ENCODE measurements at regions not wholly inside any gene's neighbourhood (a gene's known extent, or its start where the extent isn't known, plus 50 kb on each side); places are given as distances from the start of the nearest gene placed in this dataset.

GRCh38 chr2:180077295-180077906, 70.3 kb upstream of the CWC22 start:
- no peaks in the 10 kb centered on the region for H3K36me3 ChIP-seq (ENCODE audit: control insufficient read depth in 2 of 2, insufficient read depth in 1 of 2, low read length in 2 of 2)
- H3K4me1 ChIP-seq (ENCODE audit: control insufficient read depth, insufficient read depth, low read length) = no peaks in the 10 kb centered on the region
- no peaks in the 10 kb centered on the region for H3K9me3 ChIP-seq (ENCODE audit: control insufficient read depth, insufficient read depth, low read depth, low read length)
- no peak overlapping the region for H3K4me3 ChIP-seq (ENCODE audit: low read depth, low read length)
- ChIA-PET POLR2A (no interaction called here), CTCF (interaction anchor here (0.5 to 2.0 kb wide), 22 partner anchors 8 to 1567 kb away, joined by 3 to 8 read pairs (median 4); no protein-coding TSS in a partner anchor)
- no peak overlapping the region for H3K27ac ChIP-seq (ENCODE audit: extremely low read depth, low read depth, low read length)
- TF ChIP-seq ZFP3 (tag by site-specific recombination; IDR thresholded peaks at IDR 0.05; ENCODE audit: low read depth) = no peak
- no peak for TF ChIP-seq GFI1B (tag by site-specific recombination; IDR thresholded peaks at IDR 0.05)
- TF ChIP-seq SP7 (tag by site-specific recombination; IDR thresholded peaks at IDR 0.05) = no peak
- TF ChIP-seq ZBTB20 (tag by site-specific recombination; IDR thresholded peaks at IDR 0.05) = no peak
- no peak for TF ChIP-seq ZNF658 (tag by site-specific recombination; IDR thresholded peaks at IDR 0.05)
- TF ChIP-seq, protein P1, sequence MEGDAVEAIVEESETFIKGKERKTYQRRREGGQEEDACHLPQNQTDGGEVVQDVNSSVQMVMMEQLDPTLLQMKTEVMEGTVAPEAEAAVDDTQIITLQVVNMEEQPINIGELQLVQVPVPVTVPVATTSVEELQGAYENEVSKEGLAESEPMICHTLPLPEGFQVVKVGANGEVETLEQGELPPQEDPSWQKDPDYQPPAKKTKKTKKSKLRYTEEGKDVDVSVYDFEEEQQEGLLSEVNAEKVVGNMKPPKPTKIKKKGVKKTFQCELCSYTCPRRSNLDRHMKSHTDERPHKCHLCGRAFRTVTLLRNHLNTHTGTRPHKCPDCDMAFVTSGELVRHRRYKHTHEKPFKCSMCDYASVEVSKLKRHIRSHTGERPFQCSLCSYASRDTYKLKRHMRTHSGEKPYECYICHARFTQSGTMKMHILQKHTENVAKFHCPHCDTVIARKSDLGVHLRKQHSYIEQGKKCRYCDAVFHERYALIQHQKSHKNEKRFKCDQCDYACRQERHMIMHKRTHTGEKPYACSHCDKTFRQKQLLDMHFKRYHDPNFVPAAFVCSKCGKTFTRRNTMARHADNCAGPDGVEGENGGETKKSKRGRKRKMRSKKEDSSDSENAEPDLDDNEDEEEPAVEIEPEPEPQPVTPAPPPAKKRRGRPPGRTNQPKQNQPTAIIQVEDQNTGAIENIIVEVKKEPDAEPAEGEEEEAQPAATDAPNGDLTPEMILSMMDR (tag by site-specific recombination; IDR thresholded peaks at IDR 0.05) = peak; percentile 63
- TF ChIP-seq ZXDB (tag by site-specific recombination; IDR thresholded peaks at IDR 0.05) = no peak
- peak; percentile 84 for TF ChIP-seq ZNF654 (tag by site-specific recombination; IDR thresholded peaks at IDR 0.05; ENCODE audit: low read depth)
- TF ChIP-seq ZNF785 (tag by site-specific recombination; IDR thresholded peaks at IDR 0.05) = no peak
- no peak for TF ChIP-seq ZNF138 (tag by site-specific recombination; IDR thresholded peaks at IDR 0.05; ENCODE audit: borderline replicate concordance)
- TF ChIP-seq, protein P2, sequence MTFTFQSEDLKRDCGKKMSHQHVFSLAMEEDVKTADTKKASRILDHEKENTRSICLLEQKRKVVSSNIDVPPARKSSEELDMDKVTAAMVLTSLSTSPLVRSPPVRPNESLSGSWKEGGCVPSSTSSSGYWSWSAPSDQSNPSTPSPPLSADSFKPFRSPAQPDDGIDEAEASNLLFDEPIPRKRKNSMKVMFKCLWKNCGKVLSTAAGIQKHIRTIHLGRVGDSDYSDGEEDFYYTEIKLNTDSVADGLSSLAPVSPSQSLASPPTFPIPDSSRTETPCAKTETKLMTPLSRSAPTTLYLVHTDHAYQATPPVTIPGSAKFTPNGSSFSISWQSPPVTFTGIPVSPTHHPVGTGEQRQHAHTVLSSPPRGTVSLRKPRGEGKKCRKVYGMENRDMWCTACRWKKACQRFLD (tag by site-specific recombination; IDR thresholded peaks at IDR 0.05) = no peak
- TF ChIP-seq, protein P3, sequence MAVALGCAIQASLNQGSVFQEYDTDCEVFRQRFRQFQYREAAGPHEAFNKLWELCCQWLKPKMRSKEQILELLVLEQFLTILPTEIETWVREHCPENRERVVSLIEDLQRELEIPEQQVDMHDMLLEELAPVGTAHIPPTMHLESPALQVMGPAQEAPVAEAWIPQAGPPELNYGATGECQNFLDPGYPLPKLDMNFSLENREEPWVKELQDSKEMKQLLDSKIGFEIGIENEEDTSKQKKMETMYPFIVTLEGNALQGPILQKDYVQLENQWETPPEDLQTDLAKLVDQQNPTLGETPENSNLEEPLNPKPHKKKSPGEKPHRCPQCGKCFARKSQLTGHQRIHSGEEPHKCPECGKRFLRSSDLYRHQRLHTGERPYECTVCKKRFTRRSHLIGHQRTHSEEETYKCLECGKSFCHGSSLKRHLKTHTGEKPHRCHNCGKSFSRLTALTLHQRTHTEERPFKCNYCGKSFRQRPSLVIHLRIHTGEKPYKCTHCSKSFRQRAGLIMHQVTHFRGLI (tag by site-specific recombination; IDR thresholded peaks at IDR 0.05) = no peak

DNA sequence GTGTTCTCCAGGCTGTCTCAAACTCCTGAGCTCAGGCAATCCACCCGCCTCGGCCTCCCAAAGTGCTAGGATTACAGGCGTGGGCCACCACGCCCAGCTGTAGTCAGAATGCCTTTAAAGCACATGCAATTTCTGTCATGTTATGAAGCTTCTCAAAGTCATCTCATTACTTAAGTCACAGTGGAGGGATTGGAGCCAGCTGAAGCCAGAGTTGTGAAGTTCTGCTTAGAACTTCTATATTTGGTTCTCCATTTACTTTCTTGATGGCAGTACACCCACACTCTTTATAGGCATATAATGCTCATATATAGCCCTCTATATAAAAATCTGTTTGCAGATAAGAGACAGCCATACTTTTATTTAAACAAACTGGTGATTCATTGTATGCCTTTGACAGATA, 68.8 kb upstream of the CWC22 start:
- Histone ChIP-seq H3K27ac (ENCODE audit: extremely low read depth, low read depth, low read length) (no peak overlapping the region), H3K4me1 (ENCODE audit: control insufficient read depth, insufficient read depth, low read length) (no peaks in the 10 kb centered on the region), H3K36me3 (ENCODE audit: control insufficient read depth in 2 of 2, insufficient read depth in 1 of 2, low read length in 2 of 2) (no peaks in the 10 kb centered on the region), H3K9me3 (ENCODE audit: control insufficient read depth, insufficient read depth, low read depth, low read length) (no peaks in the 10 kb centered on the region), H3K4me3 (ENCODE audit: low read depth, low read length) (no peak overlapping the region)
- ChIA-PET CTCF (interaction anchor here (1.1 to 2.0 kb wide), 3 partner anchors 118 to 235 kb away, joined by 5 to 6 read pairs (median 6); no protein-coding TSS in a partner anchor), POLR2A (no interaction called here)
- TF ChIP-seq IKZF3 (tag by site-specific recombination; IDR thresholded peaks at IDR 0.05) (no peak), ZIC2 (tag by site-specific recombination; IDR thresholded peaks at IDR 0.05) (no peak), ZBTB1 (tag by site-specific recombination; IDR thresholded peaks at IDR 0.05) (no peak), ZNF112 (tag by site-specific recombination; IDR thresholded peaks at IDR 0.05) (no peak), ZNF433 (tag by site-specific recombination; IDR thresholded peaks at IDR 0.05; ENCODE audit: low read depth) (no peak), ZNF302 (tag by site-specific recombination; IDR thresholded peaks at IDR 0.05; ENCODE audit: low read depth) (no peak), ZNF555 (tag by site-specific recombination; conservative IDR thresholded peaks at IDR 0.05) (no peak), ZNF121 (tag by site-specific recombination; IDR thresholded peaks at IDR 0.05) (no peak)
- TF ChIP-seq, protein P4, sequence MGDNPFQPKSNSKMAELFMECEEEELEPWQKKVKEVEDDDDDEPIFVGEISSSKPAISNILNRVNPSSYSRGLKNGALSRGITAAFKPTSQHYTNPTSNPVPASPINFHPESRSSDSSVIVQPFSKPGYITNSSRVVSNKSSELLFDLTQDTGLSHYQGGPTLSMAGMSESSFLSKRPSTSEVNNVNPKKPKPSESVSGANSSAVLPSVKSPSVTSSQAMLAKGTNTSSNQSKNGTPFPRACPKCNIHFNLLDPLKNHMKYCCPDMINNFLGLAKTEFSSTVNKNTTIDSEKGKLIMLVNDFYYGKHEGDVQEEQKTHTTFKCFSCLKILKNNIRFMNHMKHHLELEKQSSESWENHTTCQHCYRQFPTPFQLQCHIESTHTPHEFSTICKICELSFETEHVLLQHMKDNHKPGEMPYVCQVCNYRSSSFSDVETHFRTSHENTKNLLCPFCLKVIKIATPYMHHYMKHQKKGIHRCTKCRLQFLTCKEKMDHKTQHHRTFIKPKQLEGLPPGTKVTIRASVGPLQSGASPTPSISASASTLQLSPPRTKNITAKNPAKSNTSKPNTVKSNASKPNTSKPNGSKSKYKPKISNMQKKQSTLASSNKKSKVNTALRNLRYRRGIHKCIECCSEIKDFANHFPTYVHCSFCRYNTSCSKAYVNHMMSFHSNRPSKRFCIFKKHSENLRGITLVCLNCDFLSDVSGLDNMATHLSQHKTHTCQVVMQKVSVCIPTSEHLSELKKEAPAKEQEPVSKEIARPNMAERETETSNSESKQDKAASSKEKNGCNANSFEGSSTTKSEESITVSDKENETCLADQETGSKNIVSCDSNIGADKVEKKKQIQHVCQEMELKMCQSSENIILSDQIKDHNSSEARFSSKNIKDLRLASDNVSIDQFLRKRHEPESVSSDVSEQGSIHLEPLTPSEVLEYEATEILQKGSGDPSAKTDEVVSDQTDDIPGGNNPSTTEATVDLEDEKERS (tag by site-specific recombination; IDR thresholded peaks at IDR 0.05) = no peak
